Spleen (tissue), 7 donors: ENCODE measurements at regions not wholly inside any gene's neighbourhood (a gene's known extent, or its start where the extent isn't known, plus 50 kb on each side); places are given as distances from the start of the nearest gene placed in this dataset.

Experiments used
- CTCF ChIP-seq, 11 experiments: fragments of 200-600 bp in 7 of 11; fragments of 450-650 bp in 4 of 11; sonication (generic) in 4 of 11; IDR thresholded peaks in 8 of 11; conservative IDR thresholded peaks in 3 of 11; 1 replicate in 7 of 11; 2 replicates in 4 of 11; pipeline versions ENCODE4 v1.4.0 to v1.8.0; 2016 to 2021; ENCODE audit warnings: antibody characterized with exemption in 11 of 11, inconsistent platforms in 4 of 11, mild to moderate bottlenecking in 1 of 11
- POLR2A ChIP-seq, 3 donors: fragments of 450-650 bp; IDR thresholded peaks; one replicate each; pipeline ENCODE4 v1.5.1; 2017; ENCODE audit warnings: antibody characterized with exemption in 3 of 3, mild to moderate bottlenecking in 1 of 3
- POLR2AphosphoS5 ChIP-seq, 3 donors: sonication (generic); formaldehyde crosslinking; IDR thresholded peaks; one replicate each; pipeline ENCODE4 v1.5.1; 2017; ENCODE audit warnings: antibody characterized with exemption in 3 of 3
- donor health status: DM: no; HTN: no; CAD: no; lungs with moderate emphysema.
- donor health status: DM: no; HTN: no; CAD: no.
- donor health status: DM: no; HTN: no; CAD: no.

- TF ChIP-seq CTCF (IDR thresholded peaks at IDR 0.05 in 8 of 11, conservative IDR thresholded peaks at IDR 0.05 in 3 of 11) (no peak), POLR2A (IDR thresholded peaks at IDR 0.05) (no peak), POLR2AphosphoS5 (IDR thresholded peaks at IDR 0.05) (no peak)
These were observed 51.0 kb upstream of the RAP2B start for GRCh38 chr3:153111016-153111415.
